H1 (cell line): ENCODE measurements at regions not wholly inside any gene's neighbourhood (a gene's known extent, or its start where the extent isn't known, plus 50 kb on each side); places are given as distances from the start of the nearest gene placed in this dataset.

Experiments
- ASH2L ChIP-seq: fragments of 200-600, 300-600 bp; sonication (generic); IDR thresholded peaks from one replicate; pipeline ENCODE4 v1.7.1; 2017; ENCODE audit warnings: low read length
- CTCF ChIP-seq, 3 experiments: IDR thresholded peaks; 1 replicate in 2 of 3; 2 replicates in 1 of 3; pipeline versions ENCODE4 v1.5.1 to v1.6.1; 2011; ENCODE audit warnings: low read length in 3 of 3, mild to moderate bottlenecking in 3 of 3, inconsistent platforms in 2 of 3, low read depth in 1 of 3, moderate library complexity in 1 of 3; ENCODE audit not compliant: insufficient read depth in 1 of 3; ENCODE audit errors: control extremely low read depth in 1 of 3
- EZH2 ChIP-seq: fragments of 200-600 bp; sonication (generic); IDR thresholded peaks from 2 replicates; pipeline ENCODE4 v1.7.1; 2012; ENCODE audit warnings: low read depth, mild to moderate bottlenecking, moderate library complexity, low read length, inconsistent platforms; ENCODE audit not compliant: severe bottlenecking
- GTF2F1 ChIP-seq: IDR thresholded peaks from 2 replicates; pipeline ENCODE4 v1.6.1; 2012; ENCODE audit warnings: low read depth, low read length, improper control_type of control experiment, borderline replicate concordance
- SIX5 ChIP-seq: IDR thresholded peaks from 2 replicates; pipeline ENCODE4 v1.6.1; 2011; ENCODE audit warnings: mild to moderate bottlenecking, low read depth, low read length

- TF ChIP-seq EZH2 (no peak), GTF2F1 (no peak), ASH2L (no peak), SIX5 (no peak), CTCF (IDR thresholded peaks at IDR 0.05; ENCODE audit: control extremely low read depth in 1 of 3, insufficient read depth in 1 of 3, low read depth in 1 of 3, low read length in 3 of 3) (no peak)
Observed at GRCh38 chr1:29824511-29825273, 588.4 kb downstream of the PTPRU start (continued).
